ENCODE measurements at regions not wholly inside any gene's neighbourhood (a gene's known extent, or its start where the extent isn't known, plus 50 kb on each side); places are given as distances from the start of the nearest gene placed in this dataset.

GRCh38 chr2:45191976-45192375 lies 182.7 kb upstream of the SIX2 start:
- no peak overlapping the region for H3K4ac ChIP-seq (ENCODE audit: low read length)
- H2AFZ ChIP-seq (ENCODE audit: low read length), result no peak overlapping the region
- no peak overlapping the region for H3K4me3 ChIP-seq (ENCODE audit: low read length in 2 of 2)
- no peak overlapping the region for H2AK5ac ChIP-seq (ENCODE audit: low read depth, low read length)
- no peak overlapping the region for H3K4me2 ChIP-seq (ENCODE audit: insufficient read depth, low read length, poor library complexity, severe bottlenecking)
- H3K9ac ChIP-seq (ENCODE audit: low read depth, low read length, poor library complexity), result no peak overlapping the region
- H3K27me3 ChIP-seq (ENCODE audit: control insufficient read depth in 3 of 3, insufficient read depth in 3 of 3, low read depth in 1 of 3, low read length in 3 of 3), result no peaks in the 10 kb centered on the region
- H3K18ac ChIP-seq (ENCODE audit: low read length), result no peak overlapping the region
- H3K9me3 ChIP-seq (replicated peaks in 1 of 2; ENCODE audit: control insufficient read depth in 2 of 2, insufficient read depth in 1 of 2, low read depth in 1 of 2, low read length in 2 of 2), result no peaks in the 10 kb centered on the region
- no peak overlapping the region for H2BK15ac ChIP-seq (ENCODE audit: low read length)
- no peak overlapping the region for H4K8ac ChIP-seq (ENCODE audit: low read depth, low read length)
- no peaks in the 10 kb centered on the region for H3K4me1 ChIP-seq (ENCODE audit: control insufficient read depth in 2 of 2, insufficient read depth in 1 of 2, low read depth in 1 of 2, low read length in 2 of 2)
- H2BK120ac ChIP-seq (ENCODE audit: low read depth, low read length), result no peak overlapping the region
- H4K91ac ChIP-seq (ENCODE audit: low read depth, low read length, poor library complexity), result no peak overlapping the region
- WGBS, 2 donors (ENCODE audit: extremely low coverage in 2 of 2, insufficient read length in 2 of 2, insufficient replicate concordance in 1 of 2), result no CpG with 5 or more reads among the region's 8 CpGs
- no peak overlapping the region for H3K23ac ChIP-seq (ENCODE audit: low read depth, low read length, poor library complexity)
- no peaks in the 10 kb centered on the region for H3K36me3 ChIP-seq (replicated peaks in 1 of 2; ENCODE audit: control insufficient read depth in 2 of 2, insufficient read depth in 2 of 2, low read length in 2 of 2)
- no peak overlapping the region for H2BK5ac ChIP-seq (ENCODE audit: low read length)
- H3K79me1 ChIP-seq (ENCODE audit: low read depth, low read length), result no peaks in the 10 kb centered on the region
- H3K14ac ChIP-seq (ENCODE audit: low read length), result no peak overlapping the region
- DNase-seq (ENCODE audit: low spot score), result no peak
- H2BK12ac ChIP-seq (ENCODE audit: low read length), result no peak overlapping the region
- no peak overlapping the region for H3K27ac ChIP-seq (replicated peaks; ENCODE audit: low read length)

- H4K91ac ChIP-seq (ENCODE audit: low read depth, low read length, poor library complexity), result no peak overlapping the region
- WGBS, 2 donors (ENCODE audit: extremely low coverage in 2 of 2, insufficient read length in 2 of 2, insufficient replicate concordance in 1 of 2), result no CpG with 5 or more reads among the region's 16 CpGs
Observed at GRCh38 chr2:45191146-45191863, 182.1 kb upstream of the SIX2 start.

GRCh38 chr2:45190481-45190942 lies 181.3 kb upstream of the SIX2 start:
- H4K8ac ChIP-seq (ENCODE audit: low read depth, low read length), result no peak overlapping the region
- WGBS, 2 donors (ENCODE audit: extremely low coverage in 2 of 2, insufficient read length in 2 of 2, insufficient replicate concordance in 1 of 2), result no CpG with 5 or more reads among the region's 8 CpGs
- H2BK120ac ChIP-seq (ENCODE audit: low read depth, low read length), result no peak overlapping the region
- H3K27ac ChIP-seq (replicated peaks; ENCODE audit: low read length), result no peak overlapping the region
- no peak overlapping the region for H2AFZ ChIP-seq (ENCODE audit: low read length)
- no peak overlapping the region for H2BK15ac ChIP-seq (ENCODE audit: low read length)
- no peak overlapping the region for H3K9ac ChIP-seq (ENCODE audit: low read depth, low read length, poor library complexity)
- no peak overlapping the region for H2BK12ac ChIP-seq (ENCODE audit: low read length)
- no peaks in the 10 kb centered on the region for H3K79me1 ChIP-seq (ENCODE audit: low read depth, low read length)
- peak overlapping the region; percentile 34 for H2AK5ac ChIP-seq (ENCODE audit: low read depth, low read length)
- no peak for DNase-seq (ENCODE audit: low spot score)
- no peak overlapping the region for H3K4me2 ChIP-seq (ENCODE audit: insufficient read depth, low read length, poor library complexity, severe bottlenecking)
- H3K14ac ChIP-seq (ENCODE audit: low read length), result no peak overlapping the region
- H4K91ac ChIP-seq (ENCODE audit: low read depth, low read length, poor library complexity), result no peak overlapping the region
- no peak overlapping the region for H3K4me3 ChIP-seq (ENCODE audit: low read length in 2 of 2)
- no peak overlapping the region for H3K18ac ChIP-seq (ENCODE audit: low read length)
- no peak overlapping the region for H3K4ac ChIP-seq (ENCODE audit: low read length)
- H3K9me3 ChIP-seq (replicated peaks in 1 of 2; ENCODE audit: control insufficient read depth in 2 of 2, insufficient read depth in 1 of 2, low read depth in 1 of 2, low read length in 2 of 2), result no peaks in the 10 kb centered on the region
- no peak overlapping the region for H2BK5ac ChIP-seq (ENCODE audit: low read length)
- H3K23ac ChIP-seq (ENCODE audit: low read depth, low read length, poor library complexity), result no peak overlapping the region
- H3K4me1 ChIP-seq (ENCODE audit: control insufficient read depth in 2 of 2, insufficient read depth in 1 of 2, low read depth in 1 of 2, low read length in 2 of 2), result no peaks in the 10 kb centered on the region
- H3K27me3 ChIP-seq (ENCODE audit: control insufficient read depth in 3 of 3, insufficient read depth in 3 of 3, low read depth in 1 of 3, low read length in 3 of 3), result no peaks in the 10 kb centered on the region
- H3K36me3 ChIP-seq (replicated peaks in 1 of 2; ENCODE audit: control insufficient read depth in 2 of 2, insufficient read depth in 2 of 2, low read length in 2 of 2), result no peaks in the 10 kb centered on the region

More at GRCh38 chr2:45191146-45191863, 182.1 kb upstream of the SIX2 start:
- Histone ChIP-seq H3K4me3 (ENCODE audit: low read length in 2 of 2) (no peak overlapping the region), H3K4me2 (ENCODE audit: insufficient read depth, low read length, poor library complexity, severe bottlenecking) (no peak overlapping the region), H3K23ac (ENCODE audit: low read depth, low read length, poor library complexity) (no peak overlapping the region), H4K8ac (ENCODE audit: low read depth, low read length) (no peak overlapping the region), H3K9me3 (replicated peaks in 1 of 2; ENCODE audit: control insufficient read depth in 2 of 2, insufficient read depth in 1 of 2, low read depth in 1 of 2, low read length in 2 of 2) (no peaks in the 10 kb centered on the region), H3K4ac (ENCODE audit: low read length) (no peak overlapping the region), H2BK120ac (ENCODE audit: low read depth, low read length) (no peak overlapping the region), H2BK5ac (ENCODE audit: low read length) (no peak overlapping the region), H3K27me3 (ENCODE audit: control insufficient read depth in 3 of 3, insufficient read depth in 3 of 3, low read depth in 1 of 3, low read length in 3 of 3) (no peaks in the 10 kb centered on the region), H3K14ac (ENCODE audit: low read length) (no peak overlapping the region), H3K4me1 (ENCODE audit: control insufficient read depth in 2 of 2, insufficient read depth in 1 of 2, low read depth in 1 of 2, low read length in 2 of 2) (no peaks in the 10 kb centered on the region), H3K9ac (ENCODE audit: low read depth, low read length, poor library complexity) (no peak overlapping the region), H3K27ac (replicated peaks; ENCODE audit: low read length) (no peak overlapping the region), H2AK5ac (ENCODE audit: low read depth, low read length) (no peak overlapping the region), H2AFZ (ENCODE audit: low read length) (no peak overlapping the region), H3K79me1 (ENCODE audit: low read depth, low read length) (no peaks in the 10 kb centered on the region), H2BK15ac (ENCODE audit: low read length) (no peak overlapping the region), H2BK12ac (ENCODE audit: low read length) (no peak overlapping the region), H3K18ac (ENCODE audit: low read length) (no peak overlapping the region), H3K36me3 (replicated peaks in 1 of 2; ENCODE audit: control insufficient read depth in 2 of 2, insufficient read depth in 2 of 2, low read length in 2 of 2) (no peaks in the 10 kb centered on the region)
- DNase-seq (ENCODE audit: low spot score), result no peak

GRCh38 chr2:45184606-45185005 lies 175.4 kb upstream of the SIX2 start:
- Histone ChIP-seq H3K18ac (ENCODE audit: low read length) (no peak overlapping the region), H2AK5ac (ENCODE audit: low read depth, low read length) (no peak overlapping the region), H3K4me2 (ENCODE audit: insufficient read depth, low read length, poor library complexity, severe bottlenecking) (no peak overlapping the region), H3K4ac (ENCODE audit: low read length) (no peak overlapping the region), H2BK15ac (ENCODE audit: low read length) (no peak overlapping the region), H2AFZ (ENCODE audit: low read length) (no peak overlapping the region), H3K14ac (ENCODE audit: low read length) (no peak overlapping the region), H4K91ac (ENCODE audit: low read depth, low read length, poor library complexity) (no peak overlapping the region), H2BK120ac (ENCODE audit: low read depth, low read length) (no peak overlapping the region), H3K36me3 (replicated peaks in 1 of 2; ENCODE audit: control insufficient read depth in 2 of 2, insufficient read depth in 2 of 2, low read length in 2 of 2) (no peaks in the 10 kb centered on the region), H3K27ac (replicated peaks; ENCODE audit: low read length) (no peak overlapping the region), H3K4me3 (ENCODE audit: low read length in 2 of 2) (no peak overlapping the region), H3K79me1 (ENCODE audit: low read depth, low read length) (no peaks in the 10 kb centered on the region), H3K27me3 (ENCODE audit: control insufficient read depth in 3 of 3, insufficient read depth in 3 of 3, low read depth in 1 of 3, low read length in 3 of 3) (no peaks in the 10 kb centered on the region), H3K9me3 (replicated peaks in 1 of 2; ENCODE audit: control insufficient read depth in 2 of 2, insufficient read depth in 1 of 2, low read depth in 1 of 2, low read length in 2 of 2) (no peaks in the 10 kb centered on the region), H4K8ac (ENCODE audit: low read depth, low read length) (no peak overlapping the region), H3K23ac (ENCODE audit: low read depth, low read length, poor library complexity) (no peak overlapping the region), H3K4me1 (ENCODE audit: control insufficient read depth in 2 of 2, insufficient read depth in 1 of 2, low read depth in 1 of 2, low read length in 2 of 2) (no peaks in the 10 kb centered on the region), H2BK12ac (ENCODE audit: low read length) (no peak overlapping the region), H2BK5ac (ENCODE audit: low read length) (no peak overlapping the region), H3K9ac (ENCODE audit: low read depth, low read length, poor library complexity) (no peak overlapping the region)
- no peak for DNase-seq (ENCODE audit: low spot score)
- no CpG with 5 or more reads among the region's 5 CpGs for WGBS, 2 donors (ENCODE audit: extremely low coverage in 2 of 2, insufficient read length in 2 of 2, insufficient replicate concordance in 1 of 2)
